ENCODE measurements at regions not wholly inside any gene's neighbourhood (a gene's known extent, or its start where the extent isn't known, plus 50 kb on each side); places are given as distances from the start of the nearest gene placed in this dataset.
"Not testable (repeated sequence)": the region's sequence is repeated elsewhere in the genome, so short reads cannot be mapped to it uniquely, and the experiment has no call there.

- ATAC-seq: no peak
These were observed 151.1 kb upstream of the HMGA2 start for GRCh38 chr12:65673156-65673690.

GRCh38 chr12:65673732-65674131 is 150.6 kb upstream of the HMGA2 start:
- Histone ChIP-seq H3K27ac (no peak overlapping the region), H3K36me3 (replicated peaks in 1 of 2; ENCODE audit: insufficient read depth in 1 of 2, low read depth in 2 of 2) (no peaks in the 10 kb centered on the region), H3K4me1 (no peaks in the 10 kb centered on the region), H3K9me3 (no peaks in the 10 kb centered on the region), H3K27me3 (no peaks in the 10 kb centered on the region), H3K4me3 (no peak overlapping the region)
- TF ChIP-seq CTCF (IDR thresholded peaks at IDR 0.05): peak in 3 of 7 experiments; percentile 6 to 32 (median 30)
- TF ChIP-seq POLR2A (IDR thresholded peaks at IDR 0.05): no peak
- no peak for DNase-seq
- intact Hi-C loops (cut with DNase I): no loop called here
- ATAC-seq: no peak

More at GRCh38 chr12:65673156-65673690, 151.1 kb upstream of the HMGA2 start:
- TF ChIP-seq POLR2A (IDR thresholded peaks at IDR 0.05): no peak
- intact Hi-C loops (cut with DNase I): no loop called here
- Histone ChIP-seq H3K9me3 (no peaks in the 10 kb centered on the region), H3K27me3 (no peaks in the 10 kb centered on the region), H3K27ac (no peak overlapping the region), H3K36me3 (replicated peaks in 1 of 2; ENCODE audit: insufficient read depth in 1 of 2, low read depth in 2 of 2) (no peaks in the 10 kb centered on the region), H3K4me3 (no peak overlapping the region), H3K4me1 (no peaks in the 10 kb centered on the region)
- no peak for DNase-seq

GRCh38 chr12:65675141-65675621 is 149.1 kb upstream of the HMGA2 start:
- no peaks in the 10 kb centered on the region for H3K36me3 ChIP-seq (replicated peaks in 1 of 2; ENCODE audit: insufficient read depth in 1 of 2, low read depth in 2 of 2)
- TF ChIP-seq CTCF (IDR thresholded peaks at IDR 0.05) (no peak), POLR2A (IDR thresholded peaks at IDR 0.05) (no peak)
- WGBS, 2 donors: 52% methylated on average over 1 of the region's 1 CpG
- H3K4me3 ChIP-seq: no peak overlapping the region
- DNase-seq (no peak), ATAC-seq (no peak)
- intact Hi-C loops (cut with DNase I): no loop called here
- no peak overlapping the region for H3K27ac ChIP-seq
- H3K9me3 ChIP-seq: no peaks in the 10 kb centered on the region
- no peaks in the 10 kb centered on the region for H3K27me3 ChIP-seq
- no peaks in the 10 kb centered on the region for H3K4me1 ChIP-seq

GRCh38 chr12:65678172-65678571 is 146.1 kb upstream of the HMGA2 start:
- H3K27me3 ChIP-seq; DNase-seq; ATAC-seq; H3K4me3 ChIP-seq; H3K27ac ChIP-seq; H3K4me1 ChIP-seq; H3K36me3 ChIP-seq (replicated peaks in 1 of 2; ENCODE audit: insufficient read depth in 1 of 2, low read depth in 2 of 2); H3K9me3 ChIP-seq; intact Hi-C loops (cut with DNase I): not testable (repeated sequence)
- WGBS, 2 donors: 80 to 82% methylated on average over 4 of the region's 4 CpGs

- intact Hi-C loops (cut with DNase I): no loop called here
- H3K27ac ChIP-seq: no peak overlapping the region
- no peak for ATAC-seq
- H3K4me3 ChIP-seq: no peak overlapping the region
- 43 to 54% methylated on average over 1 of the region's 1 CpG for WGBS, 2 donors
- TF ChIP-seq CTCF (IDR thresholded peaks at IDR 0.05) (no peak), POLR2A (IDR thresholded peaks at IDR 0.05) (no peak)
- no peaks in the 10 kb centered on the region for H3K36me3 ChIP-seq (replicated peaks in 1 of 2; ENCODE audit: insufficient read depth in 1 of 2, low read depth in 2 of 2)
- H3K27me3 ChIP-seq: no peaks in the 10 kb centered on the region
- no peaks in the 10 kb centered on the region for H3K4me1 ChIP-seq
- no peaks in the 10 kb centered on the region for H3K9me3 ChIP-seq
- DNase-seq: no peak
These were observed 143.1 kb upstream of the HMGA2 start for GRCh38 chr12:65681226-65681625.

GRCh38 chr12:65682112-65682511 is 142.2 kb upstream of the HMGA2 start:
- DNase-seq (no peak), ATAC-seq (no peak)
- Histone ChIP-seq H3K27ac (no peak overlapping the region), H3K36me3 (replicated peaks in 1 of 2; ENCODE audit: insufficient read depth in 1 of 2, low read depth in 2 of 2) (no peaks in the 10 kb centered on the region), H3K9me3 (no peaks in the 10 kb centered on the region), H3K4me1 (no peaks in the 10 kb centered on the region), H3K4me3 (no peak overlapping the region), H3K27me3 (no peaks in the 10 kb centered on the region)
- TF ChIP-seq POLR2A (IDR thresholded peaks at IDR 0.05): no peak
- no peak for TF ChIP-seq CTCF (IDR thresholded peaks at IDR 0.05)
- intact Hi-C loops (cut with DNase I): no loop called here
- 23 to 25% methylated on average over 3 of the region's 3 CpGs for WGBS, 2 donors

Data from body of pancreas (tissue), 4 donors.